ENCODE measurements at regions not wholly inside any gene's neighbourhood (a gene's known extent, or its start where the extent isn't known, plus 50 kb on each side); places are given as distances from the start of the nearest gene placed in this dataset.

DNA sequence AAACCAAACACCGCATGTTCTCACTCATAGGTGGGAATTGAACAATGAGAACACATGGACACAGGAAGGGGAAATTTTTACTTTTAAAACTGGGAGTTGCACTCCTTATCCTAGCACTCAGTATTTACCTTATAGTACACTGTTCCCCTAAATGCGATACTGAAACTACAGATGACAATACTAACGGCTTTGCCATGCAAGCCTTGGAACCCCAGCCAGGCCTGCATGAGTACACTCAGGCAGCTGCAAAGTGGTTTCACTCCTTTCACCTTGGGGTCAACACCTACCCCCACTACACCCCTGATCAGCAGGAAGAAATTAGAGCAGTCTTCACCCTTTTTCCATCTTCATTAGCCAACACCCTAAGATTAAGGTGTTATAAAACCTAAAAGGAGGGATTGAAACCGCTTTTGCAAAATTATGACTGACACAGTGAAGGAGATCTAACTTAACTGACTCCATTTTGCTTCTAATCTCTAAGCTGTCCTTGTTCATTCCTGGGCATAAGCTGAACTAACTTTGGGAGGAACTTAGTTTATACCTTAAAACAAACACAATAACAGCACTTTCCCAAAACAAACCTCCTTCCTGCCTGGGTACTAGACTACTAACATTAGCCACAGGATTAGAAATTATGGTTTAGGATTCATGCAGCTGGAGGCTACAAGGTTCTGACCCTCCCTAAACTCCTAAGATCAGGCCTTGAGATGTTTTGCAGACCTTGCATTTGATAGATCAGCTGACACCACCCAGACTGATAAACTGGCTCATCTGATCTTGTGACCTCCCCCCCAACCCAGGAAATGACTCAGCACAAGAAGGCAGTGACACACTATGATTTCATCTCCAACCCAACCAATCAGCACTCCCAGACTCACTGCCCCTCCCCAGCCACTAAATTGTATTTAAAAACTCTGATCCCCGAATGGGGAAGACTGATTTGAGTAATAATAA is 452.1 kb upstream of the PPP2R3A start:
- H3K4me1 ChIP-seq: no peaks in the 10 kb centered on the region
- WGBS, 2 donors (ENCODE audit: low coverage in 1 of 2): 78 to 79% methylated on average over 4 to 5 of the region's 5 CpGs

DNA sequence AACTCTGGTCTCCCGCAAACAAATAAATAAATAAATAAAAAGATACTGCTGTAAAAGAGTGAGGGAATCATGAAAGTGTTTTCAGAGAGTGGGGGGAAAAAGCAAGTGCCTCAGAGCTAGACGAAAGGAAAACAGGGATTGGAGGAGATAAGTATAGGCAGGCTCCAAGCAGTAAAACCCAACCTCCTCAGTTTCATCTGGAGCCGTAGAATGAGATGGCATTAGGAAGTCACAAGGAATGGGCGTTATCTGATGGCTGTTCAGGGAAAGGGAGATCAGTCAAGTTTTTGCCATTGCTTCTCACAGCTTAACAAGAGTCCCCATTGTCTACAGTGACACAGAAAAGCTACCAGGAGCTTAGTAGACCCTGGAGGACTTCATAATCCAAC is 451.5 kb upstream of the PPP2R3A start:
- no peak for ATAC-seq
- H3K27me3 ChIP-seq: no peaks in the 10 kb centered on the region
- WGBS, 2 donors (ENCODE audit: low coverage in 1 of 2): 60 to 74% methylated on average over 4 of the region's 4 CpGs
- TF ChIP-seq POLR2AphosphoS5 (IDR thresholded peaks at IDR 0.05): no peak
- TF ChIP-seq EP300 (IDR thresholded peaks at IDR 0.05): no peak
- no peak for TF ChIP-seq POLR2A (IDR thresholded peaks at IDR 0.05)
- TF ChIP-seq, protein P1, sequence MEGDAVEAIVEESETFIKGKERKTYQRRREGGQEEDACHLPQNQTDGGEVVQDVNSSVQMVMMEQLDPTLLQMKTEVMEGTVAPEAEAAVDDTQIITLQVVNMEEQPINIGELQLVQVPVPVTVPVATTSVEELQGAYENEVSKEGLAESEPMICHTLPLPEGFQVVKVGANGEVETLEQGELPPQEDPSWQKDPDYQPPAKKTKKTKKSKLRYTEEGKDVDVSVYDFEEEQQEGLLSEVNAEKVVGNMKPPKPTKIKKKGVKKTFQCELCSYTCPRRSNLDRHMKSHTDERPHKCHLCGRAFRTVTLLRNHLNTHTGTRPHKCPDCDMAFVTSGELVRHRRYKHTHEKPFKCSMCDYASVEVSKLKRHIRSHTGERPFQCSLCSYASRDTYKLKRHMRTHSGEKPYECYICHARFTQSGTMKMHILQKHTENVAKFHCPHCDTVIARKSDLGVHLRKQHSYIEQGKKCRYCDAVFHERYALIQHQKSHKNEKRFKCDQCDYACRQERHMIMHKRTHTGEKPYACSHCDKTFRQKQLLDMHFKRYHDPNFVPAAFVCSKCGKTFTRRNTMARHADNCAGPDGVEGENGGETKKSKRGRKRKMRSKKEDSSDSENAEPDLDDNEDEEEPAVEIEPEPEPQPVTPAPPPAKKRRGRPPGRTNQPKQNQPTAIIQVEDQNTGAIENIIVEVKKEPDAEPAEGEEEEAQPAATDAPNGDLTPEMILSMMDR (IDR thresholded peaks at IDR 0.05): no peak
- no peak overlapping the region for H3K4me3 ChIP-seq
- H3K36me3 ChIP-seq: no peaks in the 10 kb centered on the region
- H3K9me3 ChIP-seq: peaks cover 0 to 6% (median 0%) of the 10 kb centered on the region in 3 donors
- no peaks in the 10 kb centered on the region for H3K4me1 ChIP-seq
- H3K27ac ChIP-seq: no peak overlapping the region

More for the DNA sequence above, 452.1 kb upstream of the PPP2R3A start:
- no peak for ATAC-seq
- H3K4me3 ChIP-seq: no peak overlapping the region
- H3K27ac ChIP-seq: no peak overlapping the region
- H3K9me3 ChIP-seq: peaks cover 0 to 6% (median 0%) of the 10 kb centered on the region in 3 donors
- no peak for TF ChIP-seq EP300 (IDR thresholded peaks at IDR 0.05)
- TF ChIP-seq POLR2A (IDR thresholded peaks at IDR 0.05): no peak
- TF ChIP-seq, protein P1 (IDR thresholded peaks at IDR 0.05): no peak
- TF ChIP-seq POLR2AphosphoS5 (IDR thresholded peaks at IDR 0.05): no peak
- H3K27me3 ChIP-seq: no peaks in the 10 kb centered on the region
- no peaks in the 10 kb centered on the region for H3K36me3 ChIP-seq

DNA sequence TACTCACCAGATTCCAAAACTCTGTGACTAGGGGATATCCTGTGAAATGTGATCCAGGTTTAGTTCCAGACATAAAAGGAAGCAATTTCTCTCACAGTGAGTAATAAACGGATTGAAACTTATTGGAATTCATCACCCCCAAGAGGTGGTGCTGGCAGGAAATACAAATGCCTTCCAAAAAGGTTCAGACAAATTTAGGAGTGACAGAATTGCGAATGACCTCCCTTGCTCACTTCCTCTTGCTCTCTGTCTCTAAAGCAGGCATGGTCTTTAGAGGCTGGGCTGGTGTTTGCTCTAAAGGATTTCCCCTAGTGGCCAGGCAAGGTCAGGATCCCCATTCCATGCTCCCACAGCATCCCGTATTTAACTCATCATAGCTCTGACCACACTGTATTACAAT is 449.4 kb upstream of the PPP2R3A start:
- 8 to 24% methylated on average over 2 to 3 of the region's 3 CpGs for WGBS, 2 donors (ENCODE audit: low coverage in 1 of 2)
- H3K27ac ChIP-seq: no peak overlapping the region
- H3K36me3 ChIP-seq: no peaks in the 10 kb centered on the region
- no peaks in the 10 kb centered on the region for H3K4me1 ChIP-seq
- H3K4me3 ChIP-seq: no peak overlapping the region
- ATAC-seq: no peak
- H3K9me3 ChIP-seq: no peaks in the 10 kb centered on the region
- no peak for TF ChIP-seq EP300 (IDR thresholded peaks at IDR 0.05)
- H3K27me3 ChIP-seq: no peaks in the 10 kb centered on the region

DNA sequence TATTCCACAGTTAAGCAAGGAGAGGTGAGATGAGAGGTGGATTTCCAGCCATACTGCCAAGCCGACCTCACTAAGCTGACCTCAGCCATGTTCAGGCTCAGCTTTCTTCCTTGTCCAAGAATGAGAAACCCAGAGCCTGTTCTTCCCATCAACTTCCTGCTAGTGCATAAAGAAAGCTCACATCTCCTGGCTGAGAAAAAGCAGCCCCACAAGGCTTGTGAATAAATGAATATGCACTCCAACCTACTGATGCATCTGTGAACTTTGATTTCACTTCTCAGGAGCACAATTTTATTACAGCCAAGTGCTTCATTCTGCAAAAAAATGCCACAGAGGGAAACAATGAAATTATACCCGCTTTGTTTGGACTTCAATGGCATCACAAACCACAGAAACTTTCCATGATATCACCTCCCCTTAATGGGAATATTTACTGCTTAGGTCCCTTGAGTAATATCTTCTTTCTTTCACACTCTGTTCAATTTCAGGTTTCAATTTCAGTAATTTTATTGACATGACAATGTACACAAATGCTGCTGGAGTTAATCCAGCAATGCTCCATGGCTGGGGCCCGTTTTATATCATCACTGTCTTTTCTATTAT is 437.0 kb upstream of the PPP2R3A start:
- H3K4me3 ChIP-seq: no peak overlapping the region
- 33 to 45% methylated on average over 2 of the region's 3 CpGs for WGBS, 2 donors (ENCODE audit: low coverage in 1 of 2)

DNA sequence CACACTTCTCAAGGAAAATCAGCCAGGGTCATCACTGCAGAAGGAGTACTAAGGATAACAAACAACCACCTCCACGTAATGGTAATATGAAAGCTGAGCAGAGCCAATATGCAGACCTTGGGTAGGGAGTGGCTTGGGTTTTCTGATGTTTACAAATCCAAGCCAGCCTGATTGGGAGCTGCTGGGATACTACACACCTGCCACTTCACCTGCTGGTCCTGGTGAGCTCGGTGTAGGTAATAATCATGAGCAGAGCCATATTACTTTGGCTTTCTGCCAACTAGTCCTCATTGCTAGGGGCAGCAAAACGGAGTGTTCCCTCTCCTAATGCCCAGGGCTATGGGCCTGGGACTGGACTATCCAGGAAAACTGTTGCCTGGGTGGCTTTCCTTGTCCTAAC is 433.5 kb upstream of the PPP2R3A start:
- Histone ChIP-seq H3K4me1 (no peaks in the 10 kb centered on the region), H3K36me3 (no peaks in the 10 kb centered on the region), H3K27me3 (no peaks in the 10 kb centered on the region), H3K4me3 (no peak overlapping the region), H3K27ac (no peak overlapping the region), H3K9me3 (no peaks in the 10 kb centered on the region)
- no peak for ATAC-seq
- 57 to 67% methylated on average over 1 to 2 of the region's 3 CpGs for WGBS, 2 donors (ENCODE audit: low coverage in 1 of 2)
- TF ChIP-seq POLR2AphosphoS5 (IDR thresholded peaks at IDR 0.05) (no peak), EP300 (IDR thresholded peaks at IDR 0.05) (no peak)

More for the DNA sequence above, 437.0 kb upstream of the PPP2R3A start:
- ATAC-seq: no peak
- H3K4me1 ChIP-seq: no peaks in the 10 kb centered on the region
- H3K36me3 ChIP-seq: no peaks in the 10 kb centered on the region
- H3K27ac ChIP-seq: no peak overlapping the region
- H3K27me3 ChIP-seq: no peaks in the 10 kb centered on the region
- TF ChIP-seq, protein P1 (IDR thresholded peaks at IDR 0.05): no peak
- TF ChIP-seq EP300 (IDR thresholded peaks at IDR 0.05): no peak
- no peak for TF ChIP-seq POLR2A (IDR thresholded peaks at IDR 0.05)
- no peak for TF ChIP-seq POLR2AphosphoS5 (IDR thresholded peaks at IDR 0.05)
- H3K9me3 ChIP-seq: peaks cover 0 to 8% (median 0%) of the 10 kb centered on the region in 3 donors

Data from gastroesophageal sphincter (tissue), 4 donors.